ENCODE measurements at regions not wholly inside any gene's neighbourhood (a gene's known extent, or its start where the extent isn't known, plus 50 kb on each side); places are given as distances from the start of the nearest gene placed in this dataset.

DNA sequence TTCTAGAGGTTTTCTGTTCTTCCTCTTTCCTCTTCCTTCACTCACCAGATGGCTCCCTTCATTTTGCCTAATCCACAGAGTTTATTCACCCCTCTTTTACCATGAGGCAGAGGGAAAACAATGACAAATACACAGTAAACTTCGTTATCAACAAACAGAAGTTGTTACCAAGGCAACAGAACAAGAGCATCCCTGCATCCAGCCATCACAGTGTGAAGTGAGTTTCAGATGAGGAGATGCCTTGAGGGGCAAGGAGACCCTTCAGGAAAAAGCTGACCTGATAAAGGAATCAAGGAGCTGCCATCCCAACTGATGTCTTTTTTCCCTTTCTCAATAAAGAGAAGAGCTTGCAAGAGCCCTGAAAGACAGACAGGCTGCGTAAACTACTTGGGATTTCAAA is 195.3 kb downstream of the BRINP2 start:
- Mint-ChIP-seq H3K27me3 (no peaks in the 10 kb centered on the region), H3K4me1 (no peaks in the 10 kb centered on the region), H3K4me3 (no peak overlapping the region), H3K36me3 (ENCODE audit: low read depth) (no peaks in the 10 kb centered on the region), H3K9me3 (no peaks in the 10 kb centered on the region), H3K27ac (no peak overlapping the region)
- DNase-seq = no peak
- POLR2A ChIA-PET = no interaction called here
- CTCF ChIA-PET = no interaction called here

GRCh38 chr1:177360791-177361190 is 190.0 kb downstream of the BRINP2 start:
- no peaks in the 10 kb centered on the region for H3K36me3 Mint-ChIP-seq (ENCODE audit: low read depth)
- no peaks in the 10 kb centered on the region for H3K27me3 Mint-ChIP-seq
- POLR2A ChIA-PET = no interaction called here
- H3K4me1 Mint-ChIP-seq = no peaks in the 10 kb centered on the region
- no peak overlapping the region for H3K27ac Mint-ChIP-seq
- no peaks in the 10 kb centered on the region for H3K9me3 Mint-ChIP-seq
- CTCF ChIA-PET = no interaction called here
- no peak for DNase-seq
- no peak overlapping the region for H3K4me3 Mint-ChIP-seq

- no peak overlapping the region for H3K4me3 Mint-ChIP-seq
- H3K27ac Mint-ChIP-seq = no peak overlapping the region
- DNase-seq = no peak
- CTCF ChIA-PET = no interaction called here
- no peaks in the 10 kb centered on the region for H3K36me3 Mint-ChIP-seq (ENCODE audit: low read depth)
- POLR2A ChIA-PET = no interaction called here
- H3K9me3 Mint-ChIP-seq = no peaks in the 10 kb centered on the region
- H3K27me3 Mint-ChIP-seq = no peaks in the 10 kb centered on the region
- H3K4me1 Mint-ChIP-seq = no peaks in the 10 kb centered on the region
Observed at GRCh38 chr1:177356674-177357435, 186.1 kb downstream of the BRINP2 start.

- no peaks in the 10 kb centered on the region for H3K9me3 Mint-ChIP-seq
- DNase-seq = no peak
- H3K4me3 Mint-ChIP-seq = no peak overlapping the region
- no peaks in the 10 kb centered on the region for H3K4me1 Mint-ChIP-seq
- no peak overlapping the region for H3K27ac Mint-ChIP-seq
- POLR2A ChIA-PET = no interaction called here
- no peaks in the 10 kb centered on the region for H3K27me3 Mint-ChIP-seq
- CTCF ChIA-PET = no interaction called here
- no peaks in the 10 kb centered on the region for H3K36me3 Mint-ChIP-seq (ENCODE audit: low read depth)
Observed at GRCh38 chr1:177355575-177355974, 184.8 kb downstream of the BRINP2 start.

DNA sequence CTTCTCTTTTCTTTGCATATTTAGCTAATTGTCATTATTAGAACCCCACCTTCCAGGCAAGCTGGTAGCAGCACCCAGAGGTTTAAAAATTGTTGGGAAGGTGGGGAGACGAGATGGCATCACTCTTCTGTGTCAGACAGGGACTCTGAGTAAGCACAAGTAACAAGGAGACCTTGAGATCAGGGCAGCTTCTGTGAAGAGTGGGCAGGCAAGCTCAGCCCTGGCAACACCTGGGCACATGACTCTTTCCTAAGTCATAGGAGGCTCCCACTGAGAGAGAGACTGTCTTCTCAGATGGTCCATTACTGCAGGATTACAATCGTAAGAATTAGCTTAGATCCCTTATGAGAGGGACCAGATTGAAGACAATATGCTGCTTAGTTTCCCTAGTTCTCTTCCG is 183.5 kb downstream of the BRINP2 start:
- CTCF ChIA-PET = no interaction called here
- Mint-ChIP-seq H3K36me3 (ENCODE audit: low read depth) (no peaks in the 10 kb centered on the region), H3K27ac (no peak overlapping the region), H3K27me3 (no peaks in the 10 kb centered on the region), H3K9me3 (no peaks in the 10 kb centered on the region), H3K4me3 (no peak overlapping the region), H3K4me1 (no peaks in the 10 kb centered on the region)
- DNase-seq = no peak
- POLR2A ChIA-PET = no interaction called here

GRCh38 chr1:177351361-177352108 is 180.8 kb downstream of the BRINP2 start:
- DNase-seq = no peak
- POLR2A ChIA-PET = no interaction called here
- Mint-ChIP-seq H3K4me1 (no peaks in the 10 kb centered on the region), H3K9me3 (no peaks in the 10 kb centered on the region), H3K4me3 (no peak overlapping the region), H3K36me3 (ENCODE audit: low read depth) (no peaks in the 10 kb centered on the region), H3K27me3 (no peaks in the 10 kb centered on the region), H3K27ac (no peak overlapping the region)
- CTCF ChIA-PET = no interaction called here

DNA sequence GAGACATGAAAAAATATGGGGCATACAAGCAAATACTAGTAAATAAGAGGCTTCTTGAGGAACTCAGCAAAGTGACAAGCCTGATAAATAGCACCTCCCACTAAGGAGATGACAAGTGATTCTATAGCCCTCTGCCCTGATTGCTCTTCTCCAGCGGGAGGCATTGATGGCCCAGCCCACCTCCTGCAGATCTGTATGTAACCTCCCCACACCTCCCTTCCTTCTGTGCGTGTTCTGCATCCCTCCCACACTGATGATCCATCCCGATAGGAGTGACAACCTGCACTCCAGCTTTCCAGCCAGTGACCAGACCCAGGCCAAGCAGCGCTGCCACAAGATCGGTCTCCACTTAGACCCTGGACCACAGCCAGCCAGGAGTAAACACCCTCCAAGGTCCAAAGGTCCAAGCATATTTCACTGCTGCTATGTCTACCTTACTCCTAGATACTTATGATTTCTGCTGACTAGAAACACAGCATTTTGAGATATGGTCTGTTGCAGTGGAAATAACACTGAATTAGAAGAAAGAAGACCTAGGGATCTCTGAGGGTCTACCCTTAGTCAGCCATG is 176.1 kb downstream of the BRINP2 start:
- Mint-ChIP-seq H3K27ac (no peak overlapping the region), H3K4me3 (no peak overlapping the region), H3K4me1 (no peaks in the 10 kb centered on the region), H3K27me3 (no peaks in the 10 kb centered on the region), H3K36me3 (ENCODE audit: low read depth) (no peaks in the 10 kb centered on the region), H3K9me3 (peaks cover 4% of the 10 kb centered on the region)
- POLR2A ChIA-PET = no interaction called here
- CTCF ChIA-PET = no interaction called here
- no peak for DNase-seq

DNA sequence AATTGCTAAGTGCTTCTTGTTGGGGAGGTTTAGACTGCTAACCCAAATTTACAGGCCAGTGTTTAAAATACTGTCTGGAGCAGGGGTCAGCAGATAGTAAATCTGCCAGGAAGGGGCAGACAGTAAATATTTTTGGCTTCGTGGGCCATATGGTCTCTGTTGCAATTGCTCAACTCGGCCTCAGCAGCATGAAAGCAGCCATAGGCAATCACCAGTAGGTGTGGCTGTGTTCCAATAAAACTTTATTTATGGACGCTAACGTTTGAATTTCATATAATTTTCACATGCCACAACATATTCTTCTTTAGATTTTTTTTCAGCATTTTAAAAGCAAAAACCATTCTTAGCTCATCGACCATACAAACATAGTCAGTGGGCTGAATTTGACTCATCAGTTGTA is 172.7 kb downstream of the BRINP2 start:
- Mint-ChIP-seq H3K27ac (no peak overlapping the region), H3K9me3 (peaks cover 4% of the 10 kb centered on the region), H3K4me3 (no peak overlapping the region), H3K36me3 (ENCODE audit: low read depth) (no peaks in the 10 kb centered on the region), H3K4me1 (no peaks in the 10 kb centered on the region), H3K27me3 (no peaks in the 10 kb centered on the region)
- DNase-seq = no peak
- CTCF ChIA-PET = no interaction called here
- POLR2A ChIA-PET = no interaction called here

DNA sequence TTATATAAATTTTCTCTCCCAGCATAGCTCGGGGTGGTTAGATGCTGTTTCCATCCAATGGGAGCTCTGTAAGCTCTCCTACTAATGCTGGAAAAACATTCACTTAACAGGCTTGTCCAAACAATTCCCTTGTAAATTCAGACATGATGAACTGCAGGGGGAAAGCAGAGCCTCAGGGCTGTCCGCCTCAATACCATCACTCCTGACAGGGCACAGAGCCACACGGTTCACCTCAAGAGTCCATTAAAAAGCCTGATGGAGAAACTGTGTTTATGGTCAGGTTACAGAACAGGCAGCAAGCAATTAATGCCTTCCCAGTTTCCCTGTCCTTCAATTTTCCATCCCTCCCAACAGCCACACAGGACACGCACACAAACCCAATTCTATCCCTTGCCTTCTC is 171.0 kb downstream of the BRINP2 start:
- Mint-ChIP-seq H3K4me3 (no peak overlapping the region), H3K4me1 (no peaks in the 10 kb centered on the region), H3K9me3 (peaks cover 4% of the 10 kb centered on the region), H3K36me3 (ENCODE audit: low read depth) (no peaks in the 10 kb centered on the region), H3K27ac (no peak overlapping the region), H3K27me3 (no peaks in the 10 kb centered on the region)
- CTCF ChIA-PET = no interaction called here
- POLR2A ChIA-PET = no interaction called here
- no peak for DNase-seq

- Mint-ChIP-seq H3K27me3 (no peaks in the 10 kb centered on the region), H3K4me1 (no peaks in the 10 kb centered on the region), H3K27ac (no peak overlapping the region), H3K4me3 (no peak overlapping the region), H3K9me3 (peaks cover 4% of the 10 kb centered on the region), H3K36me3 (ENCODE audit: low read depth) (no peaks in the 10 kb centered on the region)
- ChIA-PET POLR2A (no interaction called here), CTCF (no interaction called here)
- DNase-seq = no peak
Observed at GRCh38 chr1:177340601-177341067, 169.9 kb downstream of the BRINP2 start.

DNA sequence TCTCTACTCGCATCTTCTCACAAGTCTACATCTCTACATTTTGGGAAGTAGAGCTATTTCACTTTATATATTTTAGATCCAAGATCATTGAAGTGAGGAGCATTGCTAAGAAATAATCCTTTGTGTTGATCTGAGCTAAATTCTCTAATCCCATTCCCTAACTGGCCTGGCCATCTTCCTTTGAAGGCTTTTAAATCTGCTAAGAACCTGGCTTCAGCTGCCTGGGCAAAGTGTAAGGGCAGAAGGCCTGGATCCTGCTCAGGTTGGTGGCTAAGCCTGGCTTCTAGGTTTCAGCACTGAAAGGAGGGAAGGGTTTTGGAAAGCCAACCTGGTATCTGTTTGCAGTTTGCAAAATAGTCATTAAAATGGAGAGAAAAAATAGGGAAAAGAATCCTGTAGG is 167.6 kb downstream of the BRINP2 start:
- DNase-seq = no peak
- H3K4me1 Mint-ChIP-seq = no peaks in the 10 kb centered on the region
- peaks cover 4% of the 10 kb centered on the region for H3K9me3 Mint-ChIP-seq
- no peak overlapping the region for H3K4me3 Mint-ChIP-seq
- ChIA-PET CTCF (no interaction called here), POLR2A (no interaction called here)
- no peaks in the 10 kb centered on the region for H3K36me3 Mint-ChIP-seq (ENCODE audit: low read depth)
- H3K27me3 Mint-ChIP-seq = no peaks in the 10 kb centered on the region
- no peak overlapping the region for H3K27ac Mint-ChIP-seq

- Mint-ChIP-seq H3K27me3 (no peaks in the 10 kb centered on the region), H3K4me3 (no peak overlapping the region), H3K4me1 (no peaks in the 10 kb centered on the region), H3K27ac (no peak overlapping the region), H3K36me3 (ENCODE audit: low read depth) (no peaks in the 10 kb centered on the region), H3K9me3 (no peaks in the 10 kb centered on the region)
- POLR2A ChIA-PET = no interaction called here
- CTCF ChIA-PET = no interaction called here
- no peak for DNase-seq
Observed at GRCh38 chr1:177334903-177335302, 164.1 kb downstream of the BRINP2 start.

GRCh38 chr1:177333936-177334595 is 163.3 kb downstream of the BRINP2 start:
- Mint-ChIP-seq H3K4me3 (no peak overlapping the region), H3K27me3 (no peaks in the 10 kb centered on the region), H3K9me3 (no peaks in the 10 kb centered on the region), H3K36me3 (ENCODE audit: low read depth) (no peaks in the 10 kb centered on the region), H3K4me1 (no peaks in the 10 kb centered on the region), H3K27ac (no peak overlapping the region)
- ChIA-PET POLR2A (no interaction called here), CTCF (no interaction called here)
- no peak for DNase-seq
